ENCODE measurements at regions not wholly inside any gene's neighbourhood (a gene's known extent, or its start where the extent isn't known, plus 50 kb on each side); places are given as distances from the start of the nearest gene placed in this dataset.

- DNase-seq (ENCODE audit: low spot score) = no peak
- in situ Hi-C loops (cut with MboI; ENCODE audit: low sequenced_read_pairs, unreplicated experiment) = no loop called here
- TF ChIP-seq CTCF (IDR thresholded peaks at IDR 0.05; ENCODE audit: borderline replicate concordance, control extremely low read depth, extremely low read depth, insufficient read depth, missing control alignments) = no peak
Measured at GRCh38 chr14:88999137-88999536, 174.7 kb downstream of the TTC8 start.

DNA sequence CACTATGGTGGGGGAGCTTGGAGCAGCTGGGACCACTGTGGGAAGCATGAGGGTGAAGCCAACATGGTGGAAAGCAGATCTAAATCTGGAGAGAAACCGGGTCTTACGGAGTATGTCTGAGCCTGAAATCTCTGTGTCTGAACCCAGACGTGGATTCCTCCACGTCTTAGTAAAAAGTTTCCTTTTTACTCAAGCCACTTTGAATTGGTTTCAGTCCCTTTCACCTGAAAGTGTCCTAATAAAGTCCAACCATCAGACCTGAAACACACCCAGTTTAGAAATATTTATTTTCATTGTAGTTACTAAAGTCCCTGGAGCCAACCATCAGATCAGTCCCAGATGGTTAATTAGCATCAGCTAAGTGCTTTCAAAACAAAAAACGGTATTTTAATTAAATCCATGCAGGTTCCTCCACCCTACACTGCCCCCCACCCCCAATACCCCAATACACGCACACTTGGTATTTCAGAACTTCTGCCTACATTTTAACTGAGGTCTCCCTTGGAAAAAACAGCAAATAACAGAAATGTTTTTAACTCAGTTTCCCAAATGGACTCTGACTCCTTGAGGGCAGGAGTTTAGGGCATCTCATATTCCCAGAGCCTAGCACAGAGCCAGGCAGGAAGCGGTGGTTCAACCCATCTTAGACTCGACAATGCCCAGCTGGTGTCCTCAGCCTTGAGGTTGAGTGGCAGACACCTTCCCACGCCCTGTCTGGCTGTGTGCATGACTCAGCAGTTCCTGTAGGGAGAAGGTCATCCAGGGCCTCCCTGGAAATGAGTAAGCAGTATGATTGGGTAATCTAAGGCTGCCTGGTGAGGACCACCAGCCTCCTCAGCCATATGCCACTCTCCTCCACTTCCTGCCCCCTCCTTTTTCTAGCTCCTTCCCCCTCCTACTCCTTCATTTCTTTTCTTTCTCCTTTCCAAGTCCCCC, 175.8 kb downstream of the TTC8 start:
- in situ Hi-C loops (cut with MboI; ENCODE audit: low sequenced_read_pairs, unreplicated experiment) = no loop called here
- TF ChIP-seq CTCF (IDR thresholded peaks at IDR 0.05; ENCODE audit: borderline replicate concordance, control extremely low read depth, extremely low read depth, insufficient read depth, missing control alignments) = no peak
- DNase-seq (ENCODE audit: low spot score) = no peak

- in situ Hi-C loops (cut with MboI; ENCODE audit: low sequenced_read_pairs, unreplicated experiment) = no loop called here
- no peak for TF ChIP-seq CTCF (IDR thresholded peaks at IDR 0.05; ENCODE audit: borderline replicate concordance, control extremely low read depth, extremely low read depth, insufficient read depth, missing control alignments)
- DNase-seq (ENCODE audit: low spot score) = no peak
Measured at GRCh38 chr14:89004166-89004565, 179.7 kb downstream of the TTC8 start.

DNA sequence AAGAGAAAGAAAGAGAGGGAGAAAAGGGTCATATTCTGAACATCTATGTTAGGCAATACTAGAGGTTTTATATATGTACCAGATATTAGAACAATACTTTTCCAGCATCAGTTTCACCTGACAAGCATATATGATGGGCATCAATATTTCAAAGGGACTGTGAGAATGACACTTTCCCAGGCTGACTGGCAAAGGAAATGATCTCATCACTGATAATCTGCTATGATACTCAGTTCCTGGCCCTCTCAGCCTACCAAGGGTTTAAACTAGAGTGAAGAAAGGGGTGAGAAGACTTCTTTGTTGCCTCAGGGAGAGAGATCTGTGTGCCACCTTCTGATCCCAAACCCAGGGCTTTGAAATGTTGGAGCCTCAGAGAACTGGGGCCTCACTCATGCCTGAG, 183.5 kb downstream of the TTC8 start:
- TF ChIP-seq CTCF (IDR thresholded peaks at IDR 0.05; ENCODE audit: borderline replicate concordance, control extremely low read depth, extremely low read depth, insufficient read depth, missing control alignments) = no peak
- DNase-seq (ENCODE audit: low spot score) = no peak
- in situ Hi-C loops (cut with MboI; ENCODE audit: low sequenced_read_pairs, unreplicated experiment) = no loop called here

- in situ Hi-C loops (cut with MboI; ENCODE audit: low sequenced_read_pairs, unreplicated experiment) = no loop called here
- no peak for DNase-seq (ENCODE audit: low spot score)
- no peak for TF ChIP-seq CTCF (IDR thresholded peaks at IDR 0.05; ENCODE audit: borderline replicate concordance, control extremely low read depth, extremely low read depth, insufficient read depth, missing control alignments)
Measured at GRCh38 chr14:89011355-89012281, 187.2 kb downstream of the TTC8 start.

DNA sequence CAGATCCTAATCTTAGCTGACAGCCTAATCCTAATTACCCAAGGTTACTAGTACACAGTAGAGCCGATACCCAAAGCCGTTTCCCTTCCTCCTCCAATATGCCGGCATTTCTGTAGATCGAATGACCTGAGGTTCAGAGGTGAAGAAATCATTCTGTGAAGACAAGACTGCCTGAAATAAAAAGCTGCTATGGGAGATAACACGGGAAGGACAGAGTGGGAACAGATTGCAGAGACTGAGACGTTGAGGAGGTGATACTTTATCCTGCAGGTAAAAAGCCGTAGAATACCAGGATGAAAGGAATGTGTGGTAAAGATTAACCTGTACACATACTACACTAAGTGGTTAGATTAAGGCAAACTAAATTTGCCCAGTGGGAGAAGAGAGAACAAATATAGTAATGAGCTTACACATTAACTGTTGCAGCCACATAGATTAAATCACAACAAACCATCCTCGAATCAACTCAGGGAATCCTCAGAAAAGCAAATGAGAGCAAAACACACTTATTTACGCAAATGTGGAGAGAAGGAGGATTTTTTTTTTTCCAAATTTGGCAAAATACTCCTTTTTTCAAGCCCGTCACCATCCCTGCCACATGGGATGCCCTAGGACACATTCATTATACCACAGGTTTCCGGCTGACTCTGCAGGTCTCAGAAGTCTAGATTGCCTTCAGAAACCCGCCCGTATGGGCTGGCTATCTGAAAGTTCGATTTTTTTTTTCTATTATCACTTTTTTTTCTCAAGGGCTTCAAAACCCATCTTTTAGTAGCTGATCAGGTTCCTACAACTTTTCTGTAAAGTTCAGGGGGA, 188.0 kb downstream of the TTC8 start:
- no peak for DNase-seq (ENCODE audit: low spot score)
- in situ Hi-C loops (cut with MboI; ENCODE audit: low sequenced_read_pairs, unreplicated experiment) = no loop called here
- no peak for TF ChIP-seq CTCF (IDR thresholded peaks at IDR 0.05; ENCODE audit: borderline replicate concordance, control extremely low read depth, extremely low read depth, insufficient read depth, missing control alignments)

All from GM13976 (cell line).